Left lung (tissue), 4 donors: ENCODE measurements at regions not wholly inside any gene's neighbourhood (a gene's known extent, or its start where the extent isn't known, plus 50 kb on each side); places are given as distances from the start of the nearest gene placed in this dataset.
A peak's percentile ranks its signal among the peaks of the same experiment; 100 is the strongest.

Source experiments
- ATAC-seq: fragments of 200-7000 bp; cut with Tn5 transposase; one replicate; pipeline ENCODE4 v1.9.1; 2020; ENCODE audit warnings: moderate library complexity
- DNase-seq, 4 donors: peaks; one replicate each; pipeline ENCODE4 v3.0.0-alpha.2; 2013 to 2020
- H3K27ac ChIP-seq, 2 donors: fragments of 200-600 bp; sonication (generic) in 1 of 2; one replicate each; pipeline versions ENCODE4 v1.5.0 to v1.8.0; 2020 to 2021
- H3K27me3 ChIP-seq, 2 donors: fragments of 200-600 bp; sonication (generic) in 1 of 2; one replicate each; pipeline versions ENCODE4 v1.5.0 to v1.8.0; 2020 to 2021
- H3K36me3 ChIP-seq, 2 donors: fragments of 200-600 bp; sonication (generic) in 1 of 2; one replicate each; pipeline versions ENCODE4 v1.5.0 to v1.8.0; 2020 to 2021
- H3K4me1 ChIP-seq, 2 donors: fragments of 200-600 bp; one replicate each; pipeline ENCODE4 v1.8.0; 2021
- H3K4me3 ChIP-seq, 2 donors: fragments of 200-600 bp; sonication (generic) in 1 of 2; one replicate each; pipeline versions ENCODE4 v1.5.0 to v1.8.0; 2020 to 2021; ENCODE audit warnings: mild to moderate bottlenecking in 1 of 2
- H3K9me3 ChIP-seq, 2 donors: fragments of 200-600 bp; sonication (generic) in 1 of 2; one replicate each; pipeline versions ENCODE4 v1.5.0 to v1.8.0; 2020 to 2021
- intact Hi-C, 2 donors: fragments of 100-400 bp; cut with DNase I; formaldehyde crosslinking; loops; one replicate each; pipeline versions ENCODE4 v1.11.2 to v1.14.2; 2022
- TF ChIP-seq, protein P1 (sequence below), 2 donors: fragments of 200-600 bp; sonication (generic) in 1 of 2; IDR thresholded peaks; one replicate each; pipeline versions ENCODE4 v1.5.0 to v1.8.0; 2021; ENCODE audit warnings: antibody characterized with exemption in 2 of 2
- donor health status: DM: no; HTN: yes; CAD: no.
- donor health status: DM: no; HTN: no; CAD: no.

GRCh38 chr10:37643187-37643586 lies 214.2 kb downstream of the ZNF248 start:
- TF ChIP-seq, protein P1, sequence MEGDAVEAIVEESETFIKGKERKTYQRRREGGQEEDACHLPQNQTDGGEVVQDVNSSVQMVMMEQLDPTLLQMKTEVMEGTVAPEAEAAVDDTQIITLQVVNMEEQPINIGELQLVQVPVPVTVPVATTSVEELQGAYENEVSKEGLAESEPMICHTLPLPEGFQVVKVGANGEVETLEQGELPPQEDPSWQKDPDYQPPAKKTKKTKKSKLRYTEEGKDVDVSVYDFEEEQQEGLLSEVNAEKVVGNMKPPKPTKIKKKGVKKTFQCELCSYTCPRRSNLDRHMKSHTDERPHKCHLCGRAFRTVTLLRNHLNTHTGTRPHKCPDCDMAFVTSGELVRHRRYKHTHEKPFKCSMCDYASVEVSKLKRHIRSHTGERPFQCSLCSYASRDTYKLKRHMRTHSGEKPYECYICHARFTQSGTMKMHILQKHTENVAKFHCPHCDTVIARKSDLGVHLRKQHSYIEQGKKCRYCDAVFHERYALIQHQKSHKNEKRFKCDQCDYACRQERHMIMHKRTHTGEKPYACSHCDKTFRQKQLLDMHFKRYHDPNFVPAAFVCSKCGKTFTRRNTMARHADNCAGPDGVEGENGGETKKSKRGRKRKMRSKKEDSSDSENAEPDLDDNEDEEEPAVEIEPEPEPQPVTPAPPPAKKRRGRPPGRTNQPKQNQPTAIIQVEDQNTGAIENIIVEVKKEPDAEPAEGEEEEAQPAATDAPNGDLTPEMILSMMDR (IDR thresholded peaks at IDR 0.05): no peak
- no peaks in the 10 kb centered on the region for H3K4me1 ChIP-seq
- H3K9me3 ChIP-seq: peaks cover 0 to 38% of the 10 kb centered on the region in 2 donors
- H3K27ac ChIP-seq: no peak overlapping the region
- intact Hi-C loops: no loop called here
- H3K36me3 ChIP-seq: no peaks in the 10 kb centered on the region
- H3K27me3 ChIP-seq: no peaks in the 10 kb centered on the region
- ATAC-seq: no peak
- DNase-seq: no peak
- H3K4me3 ChIP-seq: no peak overlapping the region

GRCh38 chr10:37640301-37640700 lies 217.1 kb downstream of the ZNF248 start:
- Histone ChIP-seq H3K4me1 (no peaks in the 10 kb centered on the region), H3K36me3 (no peaks in the 10 kb centered on the region), H3K4me3 (no peak overlapping the region), H3K27me3 (no peaks in the 10 kb centered on the region), H3K27ac (no peak overlapping the region), H3K9me3 (peaks cover 0 to 43% of the 10 kb centered on the region in 2 donors)
- intact Hi-C loops: no loop called here
- no peak for ATAC-seq
- peak in 1 of 4 donors; percentile 68 for DNase-seq
- TF ChIP-seq, protein P1 (IDR thresholded peaks at IDR 0.05): no peak

GRCh38 chr10:37639200-37639599 lies 218.2 kb downstream of the ZNF248 start:
- H3K27ac ChIP-seq: no peak overlapping the region
- no peak for ATAC-seq
- no peaks in the 10 kb centered on the region for H3K36me3 ChIP-seq
- no peaks in the 10 kb centered on the region for H3K4me1 ChIP-seq
- H3K27me3 ChIP-seq: no peaks in the 10 kb centered on the region
- TF ChIP-seq, protein P1 (IDR thresholded peaks at IDR 0.05): no peak
- peaks cover 0 to 52% of the 10 kb centered on the region in 2 donors for H3K9me3 ChIP-seq
- no peak overlapping the region for H3K4me3 ChIP-seq
- intact Hi-C loops: no loop called here
- peak in 1 of 4 donors; percentile 56 for DNase-seq

DNA sequence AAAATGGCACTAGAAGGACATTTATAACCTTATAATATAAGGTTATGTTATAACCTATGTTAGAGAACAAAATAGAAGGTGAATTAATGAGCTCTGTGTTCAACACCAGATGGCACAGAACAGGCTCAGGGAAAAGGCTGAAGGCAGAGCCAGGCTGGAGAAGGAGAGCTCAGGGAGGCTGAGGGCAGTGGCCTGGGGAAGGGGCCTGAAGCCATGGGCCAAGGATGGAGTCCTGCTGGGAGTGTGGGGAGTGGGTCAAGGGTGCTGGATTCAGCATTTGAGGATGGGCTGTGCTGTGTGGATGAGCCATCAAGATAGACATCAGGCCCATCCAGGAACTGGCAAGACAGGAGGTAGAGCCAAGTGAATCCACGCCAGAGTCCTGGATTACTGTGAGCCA lies 218.8 kb downstream of the ZNF248 start:
- no peaks in the 10 kb centered on the region for H3K36me3 ChIP-seq

DNA sequence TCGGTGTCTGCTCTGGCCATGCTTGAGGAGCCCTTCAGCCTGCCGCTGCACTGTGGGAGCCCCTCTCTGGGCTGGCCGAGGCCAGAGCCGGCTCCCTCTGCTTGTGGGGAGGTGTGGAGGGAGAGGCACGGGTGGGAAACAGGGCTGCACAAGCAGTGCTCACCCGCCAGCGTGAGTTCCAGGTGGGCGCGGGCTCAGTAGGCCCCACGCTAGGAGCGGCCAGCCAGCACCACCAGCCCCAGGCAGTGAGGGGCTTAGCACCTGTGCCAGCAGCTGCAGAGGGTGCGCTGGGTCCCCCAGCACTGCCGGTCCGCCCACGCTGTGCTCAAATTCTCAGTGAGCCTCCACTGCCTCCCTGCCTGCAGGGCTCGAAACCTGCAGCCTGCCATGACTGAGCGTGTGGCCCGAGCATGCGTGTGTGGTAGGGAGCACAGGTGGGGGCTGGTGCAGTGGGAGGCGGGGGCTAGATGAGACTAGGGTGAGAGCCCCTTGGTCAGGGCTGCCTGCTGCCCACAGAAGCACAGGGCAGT lies 223.0 kb downstream of the ZNF248 start:
- DNase-seq (peak in 1 of 4 donors; percentile 62), ATAC-seq (no peak)
- intact Hi-C loops: no loop called here

More for the DNA sequence above, 218.8 kb downstream of the ZNF248 start:
- Histone ChIP-seq H3K4me1 (no peaks in the 10 kb centered on the region), H3K27ac (no peak overlapping the region), H3K27me3 (no peaks in the 10 kb centered on the region), H3K4me3 (no peak overlapping the region), H3K9me3 (peaks cover 0 to 55% of the 10 kb centered on the region in 2 donors)
- no peak for ATAC-seq
- intact Hi-C loops: no loop called here
- DNase-seq: no peak
- TF ChIP-seq, protein P1 (IDR thresholded peaks at IDR 0.05): no peak

More for the DNA sequence above, 223.0 kb downstream of the ZNF248 start:
- Histone ChIP-seq H3K27me3 (no peaks in the 10 kb centered on the region), H3K27ac (no peak overlapping the region), H3K9me3 (peaks cover 0 to 47% of the 10 kb centered on the region in 2 donors), H3K4me3 (no peak overlapping the region), H3K36me3 (no peaks in the 10 kb centered on the region), H3K4me1 (no peaks in the 10 kb centered on the region)
- TF ChIP-seq, protein P1 (IDR thresholded peaks at IDR 0.05): no peak
